ENCODE measurements at regions not wholly inside any gene's neighbourhood (a gene's known extent, or its start where the extent isn't known, plus 50 kb on each side); places are given as distances from the start of the nearest gene placed in this dataset.
"Not testable (repeated sequence)": the region's sequence is repeated elsewhere in the genome, so short reads cannot be mapped to it uniquely, and the experiment has no call there.

GRCh38 chr6:148004651-148005050 lies 338.0 kb upstream of the SASH1 start:
- no peak for TF ChIP-seq TAF1 (IDR thresholded peaks at IDR 0.05; ENCODE audit: borderline replicate concordance, low read depth, low read length)
- DNase-seq (ENCODE audit: insufficient read length) (no peak), FAIRE-seq (no peak)

- TF ChIP-seq POLR2AphosphoS5 (IDR thresholded peaks at IDR 0.05; ENCODE audit: low read depth, low read length) (no peak), POLR2A (IDR thresholded peaks at IDR 0.05; ENCODE audit: low read depth, low read length) (no peak), TAF1 (IDR thresholded peaks at IDR 0.05; ENCODE audit: borderline replicate concordance, low read depth, low read length) (no peak)
- DNase-seq (ENCODE audit: insufficient read length) (no peak), FAIRE-seq (no peak)
Observed at GRCh38 chr6:148005806-148006205, 336.8 kb upstream of the SASH1 start.

DNA sequence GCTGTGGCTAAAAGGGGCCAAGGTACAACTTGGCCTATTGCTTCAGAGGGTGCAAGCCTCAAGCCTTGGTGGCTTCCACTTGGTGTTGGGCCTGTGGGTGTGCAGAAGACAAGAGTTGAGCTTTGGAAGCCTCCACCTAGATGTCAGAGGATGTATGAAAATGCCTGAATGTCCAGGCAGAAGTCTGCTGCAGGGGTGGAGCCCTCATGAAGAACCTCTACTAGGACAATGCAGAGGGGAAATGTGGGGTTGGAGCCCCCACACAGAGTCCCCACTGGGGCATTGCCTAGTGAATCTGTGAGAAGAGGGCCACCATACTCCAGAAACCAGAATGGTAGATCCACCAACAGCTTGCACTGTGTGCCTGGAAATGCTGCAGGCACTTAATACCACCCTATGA lies 332.1 kb upstream of the SASH1 start:
- DNase-seq (ENCODE audit: insufficient read length); FAIRE-seq: not testable (repeated sequence)

GRCh38 chr6:148016013-148016412 lies 326.6 kb upstream of the SASH1 start:
- no peak for FAIRE-seq
- TF ChIP-seq POLR2AphosphoS5 (IDR thresholded peaks at IDR 0.05; ENCODE audit: low read depth, low read length) (no peak), TAF1 (IDR thresholded peaks at IDR 0.05; ENCODE audit: borderline replicate concordance, low read depth, low read length) (no peak), POLR2A (IDR thresholded peaks at IDR 0.05; ENCODE audit: low read depth, low read length) (no peak)
- no peak for DNase-seq (ENCODE audit: insufficient read length)

DNA sequence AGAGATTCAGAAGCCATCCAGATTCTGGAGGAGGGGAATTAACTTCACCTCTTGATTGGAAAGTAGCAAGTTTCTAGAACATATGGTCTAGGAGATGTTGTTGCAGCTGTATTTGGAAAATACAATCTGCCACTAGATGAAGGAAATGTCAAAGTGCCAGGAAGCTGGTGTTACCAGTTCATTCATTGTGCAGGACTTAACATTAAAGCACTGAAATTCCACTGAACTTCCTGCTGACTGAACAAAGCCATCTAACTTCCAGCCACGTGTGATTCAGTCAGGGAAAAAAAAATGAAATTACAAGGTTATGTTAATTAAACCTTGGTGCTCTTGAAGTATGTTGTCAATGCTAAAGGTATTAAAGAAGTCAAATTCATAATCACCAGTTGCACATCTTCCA lies 321.5 kb upstream of the SASH1 start:
- TF ChIP-seq POLR2AphosphoS5 (IDR thresholded peaks at IDR 0.05; ENCODE audit: low read depth, low read length) (no peak), TAF1 (IDR thresholded peaks at IDR 0.05; ENCODE audit: borderline replicate concordance, low read depth, low read length) (no peak), POLR2A (IDR thresholded peaks at IDR 0.05; ENCODE audit: low read depth, low read length) (no peak)
- FAIRE-seq (no peak), DNase-seq (ENCODE audit: insufficient read length) (no peak)

GRCh38 chr6:148021699-148022098 lies 320.9 kb upstream of the SASH1 start:
- TF ChIP-seq TAF1 (IDR thresholded peaks at IDR 0.05; ENCODE audit: borderline replicate concordance, low read depth, low read length) (no peak), POLR2AphosphoS5 (IDR thresholded peaks at IDR 0.05; ENCODE audit: low read depth, low read length) (no peak), POLR2A (IDR thresholded peaks at IDR 0.05; ENCODE audit: low read depth, low read length) (no peak)
- FAIRE-seq (no peak), DNase-seq (ENCODE audit: insufficient read length) (no peak)

- not testable (repeated sequence) for FAIRE-seq; DNase-seq (ENCODE audit: insufficient read length)
Observed at GRCh38 chr6:148022279-148022678, 320.4 kb upstream of the SASH1 start.

- FAIRE-seq: no peak
- TF ChIP-seq POLR2A (IDR thresholded peaks at IDR 0.05; ENCODE audit: low read depth, low read length) (no peak), TAF1 (IDR thresholded peaks at IDR 0.05; ENCODE audit: borderline replicate concordance, low read depth, low read length) (no peak), POLR2AphosphoS5 (IDR thresholded peaks at IDR 0.05; ENCODE audit: low read depth, low read length) (no peak)
- no peak for DNase-seq (ENCODE audit: insufficient read length)
Observed at GRCh38 chr6:148027201-148027600, 315.4 kb upstream of the SASH1 start.

DNA sequence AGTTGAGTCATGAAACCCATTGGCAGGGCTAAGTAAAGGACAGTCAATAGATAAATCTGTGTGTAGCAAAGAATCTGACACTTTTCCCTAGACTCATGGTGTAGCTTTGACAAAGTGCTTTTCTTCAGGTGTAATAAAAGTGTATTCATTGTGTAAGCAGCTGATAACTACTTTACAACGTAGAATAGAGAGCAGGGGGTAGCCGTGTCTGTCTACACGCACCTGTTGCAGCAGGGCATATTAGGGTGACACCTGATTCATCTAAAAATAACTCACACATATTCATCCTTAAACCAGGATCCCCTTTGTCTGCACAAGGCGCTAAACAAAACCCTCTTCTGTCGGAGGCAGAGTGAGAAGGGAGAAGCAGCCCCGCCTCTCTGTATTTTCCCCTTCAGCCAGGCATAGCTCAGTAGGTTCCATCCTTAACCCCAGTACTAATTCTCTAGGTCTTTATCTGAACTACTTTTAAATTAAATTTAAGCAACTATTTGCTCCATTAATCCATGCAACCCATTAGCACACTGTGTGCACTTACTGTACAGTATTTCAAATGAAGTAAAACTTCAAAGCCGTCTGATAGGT lies 306.7 kb upstream of the SASH1 start:
- DNase-seq (ENCODE audit: insufficient read length) (no peak), FAIRE-seq (no peak)
- TF ChIP-seq POLR2A (IDR thresholded peaks at IDR 0.05; ENCODE audit: low read depth, low read length): no peak
- no peak for TF ChIP-seq TAF1 (IDR thresholded peaks at IDR 0.05; ENCODE audit: borderline replicate concordance, low read depth, low read length)
- no peak for TF ChIP-seq POLR2AphosphoS5 (IDR thresholded peaks at IDR 0.05; ENCODE audit: low read depth, low read length)

- TF ChIP-seq POLR2AphosphoS5 (IDR thresholded peaks at IDR 0.05; ENCODE audit: low read depth, low read length): no peak
- no peak for TF ChIP-seq TAF1 (IDR thresholded peaks at IDR 0.05; ENCODE audit: borderline replicate concordance, low read depth, low read length)
- no peak for TF ChIP-seq POLR2A (IDR thresholded peaks at IDR 0.05; ENCODE audit: low read depth, low read length)
- FAIRE-seq (no peak), DNase-seq (ENCODE audit: insufficient read length) (no peak)
Observed at GRCh38 chr6:148037496-148037895, 305.1 kb upstream of the SASH1 start.

GRCh38 chr6:148041546-148041945 lies 301.1 kb upstream of the SASH1 start:
- FAIRE-seq (no peak), DNase-seq (ENCODE audit: insufficient read length) (no peak)

GRCh38 chr6:148042536-148042935 lies 300.1 kb upstream of the SASH1 start:
- no peak for TF ChIP-seq TAF1 (IDR thresholded peaks at IDR 0.05; ENCODE audit: borderline replicate concordance, low read depth, low read length)
- TF ChIP-seq POLR2AphosphoS5 (IDR thresholded peaks at IDR 0.05; ENCODE audit: low read depth, low read length): no peak
- TF ChIP-seq POLR2A (IDR thresholded peaks at IDR 0.05; ENCODE audit: low read depth, low read length): no peak

More at GRCh38 chr6:148041546-148041945, 301.1 kb upstream of the SASH1 start:
- TF ChIP-seq TAF1 (IDR thresholded peaks at IDR 0.05; ENCODE audit: borderline replicate concordance, low read depth, low read length): no peak

DNA sequence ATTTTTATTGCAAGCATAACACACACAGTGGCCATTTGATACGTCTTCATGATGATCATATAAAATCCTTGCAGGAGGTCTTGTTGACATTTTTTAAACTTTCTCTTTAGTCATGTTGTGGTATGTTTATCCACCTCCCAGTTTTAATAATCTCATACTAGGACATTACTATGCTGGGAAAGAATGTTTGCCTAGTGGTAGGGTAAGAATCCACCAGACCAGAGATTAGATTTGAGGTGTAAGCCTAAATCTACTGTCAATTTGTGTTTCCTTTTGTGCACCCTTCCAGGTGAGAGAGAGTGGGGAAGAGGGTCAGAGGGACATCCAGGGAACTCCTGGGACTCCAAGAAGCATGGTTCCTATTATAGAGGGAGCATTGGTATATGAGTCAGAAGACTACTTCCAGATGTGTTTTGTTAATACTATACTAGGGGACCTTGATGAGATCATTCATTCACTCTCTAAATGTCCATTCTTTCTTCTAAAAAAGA lies 298.3 kb upstream of the SASH1 start:
- no peak for TF ChIP-seq POLR2AphosphoS5 (IDR thresholded peaks at IDR 0.05; ENCODE audit: low read depth, low read length)
- no peak for TF ChIP-seq TAF1 (IDR thresholded peaks at IDR 0.05; ENCODE audit: borderline replicate concordance, low read depth, low read length)
- TF ChIP-seq POLR2A (IDR thresholded peaks at IDR 0.05; ENCODE audit: low read depth, low read length): no peak
- DNase-seq (ENCODE audit: insufficient read length): no peak
- FAIRE-seq: no peak

More at GRCh38 chr6:148042536-148042935, 300.1 kb upstream of the SASH1 start:
- FAIRE-seq (no peak), DNase-seq (ENCODE audit: insufficient read length) (no peak)
